ENCODE measurements at regions not wholly inside any gene's neighbourhood (a gene's known extent, or its start where the extent isn't known, plus 50 kb on each side); places are given as distances from the start of the nearest gene placed in this dataset.

DNA sequence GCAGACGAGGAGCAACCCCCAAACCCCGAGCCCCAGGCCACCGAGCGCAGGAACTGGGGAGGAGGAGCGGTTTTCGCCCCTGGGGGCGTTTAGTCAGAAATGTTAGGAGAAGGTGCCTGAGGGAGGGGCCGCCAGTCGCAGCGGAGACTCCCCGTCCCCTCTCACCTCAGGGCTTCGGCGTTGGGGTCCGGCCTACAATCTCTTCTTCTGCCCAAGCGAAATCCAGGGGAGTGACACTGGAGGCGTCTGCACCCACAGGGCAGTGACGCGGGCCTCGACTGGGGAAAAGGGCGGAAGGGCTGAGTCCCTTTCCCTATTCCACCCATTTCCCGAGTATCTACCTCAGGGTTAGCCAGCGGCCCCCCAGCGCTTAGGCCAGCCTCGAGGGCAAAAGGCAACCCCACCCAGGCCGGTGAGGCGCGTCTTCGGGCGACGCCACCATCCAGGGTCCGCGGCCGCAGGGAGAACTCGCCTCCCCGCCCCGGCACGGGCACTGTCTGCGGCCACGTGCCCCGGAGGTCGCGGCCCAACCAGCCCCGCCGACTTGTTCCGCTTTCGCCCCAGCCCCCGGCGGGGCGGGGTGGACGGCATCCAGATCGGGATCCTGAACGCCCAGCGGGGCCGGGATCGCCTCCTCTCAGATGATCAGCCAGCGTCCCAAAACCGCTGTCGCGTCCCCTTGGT, 118.7 kb upstream of the BARHL2 start:
- no peak overlapping the region for H3K27ac ChIP-seq
- no peak for TF ChIP-seq ZFX (IDR thresholded peaks at IDR 0.05; ENCODE audit: borderline replicate concordance)
- TF ChIP-seq, protein P1, sequence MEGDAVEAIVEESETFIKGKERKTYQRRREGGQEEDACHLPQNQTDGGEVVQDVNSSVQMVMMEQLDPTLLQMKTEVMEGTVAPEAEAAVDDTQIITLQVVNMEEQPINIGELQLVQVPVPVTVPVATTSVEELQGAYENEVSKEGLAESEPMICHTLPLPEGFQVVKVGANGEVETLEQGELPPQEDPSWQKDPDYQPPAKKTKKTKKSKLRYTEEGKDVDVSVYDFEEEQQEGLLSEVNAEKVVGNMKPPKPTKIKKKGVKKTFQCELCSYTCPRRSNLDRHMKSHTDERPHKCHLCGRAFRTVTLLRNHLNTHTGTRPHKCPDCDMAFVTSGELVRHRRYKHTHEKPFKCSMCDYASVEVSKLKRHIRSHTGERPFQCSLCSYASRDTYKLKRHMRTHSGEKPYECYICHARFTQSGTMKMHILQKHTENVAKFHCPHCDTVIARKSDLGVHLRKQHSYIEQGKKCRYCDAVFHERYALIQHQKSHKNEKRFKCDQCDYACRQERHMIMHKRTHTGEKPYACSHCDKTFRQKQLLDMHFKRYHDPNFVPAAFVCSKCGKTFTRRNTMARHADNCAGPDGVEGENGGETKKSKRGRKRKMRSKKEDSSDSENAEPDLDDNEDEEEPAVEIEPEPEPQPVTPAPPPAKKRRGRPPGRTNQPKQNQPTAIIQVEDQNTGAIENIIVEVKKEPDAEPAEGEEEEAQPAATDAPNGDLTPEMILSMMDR (IDR thresholded peaks at IDR 0.05) = no peak

DNA sequence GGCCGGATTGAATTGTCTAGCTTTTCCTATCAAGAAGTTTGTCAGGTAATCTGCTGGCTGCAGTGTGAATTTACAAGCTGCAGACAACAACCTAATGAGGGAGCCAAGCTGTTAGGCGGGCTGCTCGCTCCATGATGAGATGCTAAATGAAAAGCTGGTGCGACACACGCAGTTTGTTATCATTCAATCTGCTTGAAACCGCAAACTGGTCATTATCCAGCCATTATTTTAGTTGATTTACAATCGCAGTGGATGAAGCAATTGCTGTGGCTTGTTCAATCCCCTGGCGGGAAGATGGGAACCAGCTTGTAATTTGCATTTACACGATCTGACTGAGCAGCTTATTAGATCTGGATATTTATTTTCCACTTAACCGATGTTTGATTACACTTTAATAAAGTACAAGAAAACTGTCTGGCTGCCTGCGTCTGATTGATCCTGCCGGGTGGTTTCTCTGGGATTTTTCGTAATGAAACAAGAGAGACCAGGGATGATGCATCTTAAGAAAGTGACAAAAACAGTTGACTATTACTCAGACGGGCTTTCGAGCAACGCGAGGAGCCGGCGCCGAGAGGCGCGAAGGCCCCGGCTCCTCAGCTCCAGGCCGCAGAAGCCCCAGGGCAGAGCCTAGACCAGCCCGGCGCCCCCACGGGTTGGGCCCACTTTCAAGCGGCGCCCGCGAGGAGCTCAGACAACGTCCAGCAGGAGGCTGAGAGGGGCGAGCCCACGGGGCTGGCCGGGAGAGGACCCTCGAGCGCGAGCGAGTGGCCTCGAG, 118.0 kb upstream of the BARHL2 start:
- TF ChIP-seq, protein P1 (IDR thresholded peaks at IDR 0.05) = no peak
- TF ChIP-seq ZFX (IDR thresholded peaks at IDR 0.05; ENCODE audit: borderline replicate concordance) = no peak
- H3K27ac ChIP-seq = no peak overlapping the region

DNA sequence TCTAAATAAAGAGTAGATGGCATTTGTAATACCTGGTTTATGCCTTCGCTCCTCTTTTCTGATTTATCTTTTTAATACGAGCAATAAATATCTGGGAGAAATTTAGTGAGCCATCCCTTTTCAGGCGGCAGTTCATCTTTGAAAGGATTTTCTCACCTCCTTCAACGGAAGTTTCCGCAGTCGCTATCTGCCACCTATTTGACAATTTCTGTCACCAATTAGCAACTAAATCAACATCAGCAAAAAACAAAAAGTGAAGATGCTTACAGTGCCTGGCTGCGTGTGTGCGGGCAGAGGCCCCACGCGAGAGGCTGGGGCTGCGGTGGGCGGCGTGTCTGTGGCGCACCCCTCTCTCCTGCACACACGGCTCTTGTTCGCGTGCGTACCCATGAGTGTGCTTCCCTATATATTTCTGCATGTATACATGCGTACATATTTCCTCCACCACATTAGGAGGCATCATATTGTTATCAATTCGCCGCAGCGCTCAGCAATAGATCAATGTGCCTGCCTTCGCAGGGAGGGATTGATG, 117.3 kb upstream of the BARHL2 start:
- H3K27ac ChIP-seq = no peak overlapping the region
- no peak for TF ChIP-seq ZFX (IDR thresholded peaks at IDR 0.05; ENCODE audit: borderline replicate concordance)
- TF ChIP-seq, protein P1 (IDR thresholded peaks at IDR 0.05) = no peak

DNA sequence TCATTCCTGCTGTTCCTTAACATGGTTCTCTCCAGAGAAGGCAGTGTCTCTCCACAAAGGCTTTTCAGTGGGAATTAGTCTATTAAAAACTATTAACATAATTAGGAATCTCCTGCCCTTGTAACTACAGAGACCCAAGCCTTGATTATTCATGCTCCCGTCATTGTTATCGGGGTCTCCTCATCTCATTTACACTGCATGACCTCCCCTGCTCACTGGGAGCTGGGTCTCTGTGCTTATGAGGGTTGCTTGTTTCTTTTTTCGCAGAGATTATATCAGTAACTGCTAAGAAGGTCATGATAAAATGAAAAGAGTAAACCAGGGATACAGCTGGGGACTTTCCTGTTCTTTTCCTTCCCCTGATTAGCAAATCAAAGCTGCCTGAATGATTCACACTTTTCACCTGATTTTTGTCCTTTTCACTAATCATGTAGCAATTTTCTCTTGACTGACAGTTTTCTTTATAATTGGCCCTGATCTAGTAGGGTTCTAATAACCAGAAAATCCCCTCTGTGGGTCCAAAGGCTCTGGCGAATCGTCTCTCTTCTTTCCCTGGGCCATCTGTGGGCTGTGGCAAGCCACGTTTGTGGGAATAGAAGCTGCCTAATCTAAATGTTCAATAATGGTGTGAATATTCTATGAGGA, 116.5 kb upstream of the BARHL2 start:
- no peak overlapping the region for H3K27ac ChIP-seq

DNA sequence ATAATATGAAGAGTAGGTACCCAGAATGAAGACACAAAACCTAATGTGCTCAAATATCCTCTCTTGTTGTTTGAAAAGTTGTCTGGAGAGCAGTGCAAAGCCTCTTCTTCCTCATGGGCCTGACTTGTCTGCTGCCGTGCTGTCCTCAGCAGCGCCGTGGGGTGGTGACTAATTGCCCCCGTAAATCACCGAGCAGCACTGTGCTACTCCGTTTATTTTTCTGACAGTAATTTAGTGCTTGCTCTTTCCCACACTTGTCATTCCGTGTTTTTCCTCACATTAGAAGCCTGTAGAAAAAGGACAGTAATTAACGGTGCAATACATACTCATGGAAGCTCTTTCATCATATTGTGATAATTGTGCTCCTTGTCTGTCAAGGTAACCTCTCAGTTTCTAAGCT, 114.8 kb upstream of the BARHL2 start:
- TF ChIP-seq, protein P1 (IDR thresholded peaks at IDR 0.05) = no peak
- no peak for TF ChIP-seq ZFX (IDR thresholded peaks at IDR 0.05; ENCODE audit: borderline replicate concordance)

More for the DNA sequence above, 116.5 kb upstream of the BARHL2 start:
- no peak for TF ChIP-seq ZFX (IDR thresholded peaks at IDR 0.05; ENCODE audit: borderline replicate concordance)
- TF ChIP-seq, protein P1 (IDR thresholded peaks at IDR 0.05) = no peak

DNA sequence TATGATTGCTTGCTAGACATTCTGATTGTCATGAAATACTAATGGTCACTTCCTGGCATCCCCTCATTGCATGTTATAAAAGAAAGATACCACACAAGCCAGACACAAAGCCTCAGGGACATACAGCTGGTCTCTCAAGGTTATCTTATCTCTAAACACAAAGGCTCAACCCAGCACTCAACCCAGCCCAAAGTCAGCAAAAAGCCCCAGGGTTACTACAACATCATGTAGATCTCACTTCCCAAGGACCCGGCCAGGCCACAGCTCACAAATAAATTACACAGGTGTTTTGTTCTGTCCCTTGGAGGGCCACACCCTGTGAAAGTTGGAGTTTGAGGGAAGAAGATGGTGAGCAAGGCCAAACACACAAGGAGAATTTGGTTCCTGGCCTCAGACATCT, 109.7 kb upstream of the BARHL2 start:
- TF ChIP-seq, protein P1 (IDR thresholded peaks at IDR 0.05) = no peak
- TF ChIP-seq ZFX (IDR thresholded peaks at IDR 0.05; ENCODE audit: borderline replicate concordance) = no peak
- no peak overlapping the region for H3K27ac ChIP-seq

More for the DNA sequence above, 114.8 kb upstream of the BARHL2 start:
- no peak overlapping the region for H3K27ac ChIP-seq

Measured in 22Rv1 (cell line).